ENCODE measurements at regions not wholly inside any gene's neighbourhood (a gene's known extent, or its start where the extent isn't known, plus 50 kb on each side); places are given as distances from the start of the nearest gene placed in this dataset.

DNA sequence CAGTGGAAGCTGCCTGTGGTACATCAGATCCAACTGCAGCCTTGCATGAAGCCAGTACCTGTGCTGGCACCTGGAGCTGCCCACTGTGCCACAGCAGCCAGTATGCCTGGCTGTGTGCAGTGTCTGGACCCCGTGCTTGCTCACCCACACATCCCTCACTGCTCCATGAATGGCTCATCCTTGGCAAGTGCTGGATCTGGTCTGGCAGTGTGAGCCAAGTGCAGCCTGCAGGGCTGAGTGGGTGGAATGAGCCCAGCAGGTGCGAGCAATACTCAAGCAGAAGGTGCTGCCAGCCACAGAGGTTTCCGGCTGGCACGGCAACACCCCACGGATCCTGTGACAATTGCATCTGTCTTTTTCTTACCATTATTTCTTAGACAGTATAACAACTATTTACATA lies 488.2 kb upstream of the ROBO2 start:
- TF ChIP-seq POLR2AphosphoS5 (IDR thresholded peaks at IDR 0.05; ENCODE audit: low read depth, low read length): no peak
- TF ChIP-seq, protein P1, sequence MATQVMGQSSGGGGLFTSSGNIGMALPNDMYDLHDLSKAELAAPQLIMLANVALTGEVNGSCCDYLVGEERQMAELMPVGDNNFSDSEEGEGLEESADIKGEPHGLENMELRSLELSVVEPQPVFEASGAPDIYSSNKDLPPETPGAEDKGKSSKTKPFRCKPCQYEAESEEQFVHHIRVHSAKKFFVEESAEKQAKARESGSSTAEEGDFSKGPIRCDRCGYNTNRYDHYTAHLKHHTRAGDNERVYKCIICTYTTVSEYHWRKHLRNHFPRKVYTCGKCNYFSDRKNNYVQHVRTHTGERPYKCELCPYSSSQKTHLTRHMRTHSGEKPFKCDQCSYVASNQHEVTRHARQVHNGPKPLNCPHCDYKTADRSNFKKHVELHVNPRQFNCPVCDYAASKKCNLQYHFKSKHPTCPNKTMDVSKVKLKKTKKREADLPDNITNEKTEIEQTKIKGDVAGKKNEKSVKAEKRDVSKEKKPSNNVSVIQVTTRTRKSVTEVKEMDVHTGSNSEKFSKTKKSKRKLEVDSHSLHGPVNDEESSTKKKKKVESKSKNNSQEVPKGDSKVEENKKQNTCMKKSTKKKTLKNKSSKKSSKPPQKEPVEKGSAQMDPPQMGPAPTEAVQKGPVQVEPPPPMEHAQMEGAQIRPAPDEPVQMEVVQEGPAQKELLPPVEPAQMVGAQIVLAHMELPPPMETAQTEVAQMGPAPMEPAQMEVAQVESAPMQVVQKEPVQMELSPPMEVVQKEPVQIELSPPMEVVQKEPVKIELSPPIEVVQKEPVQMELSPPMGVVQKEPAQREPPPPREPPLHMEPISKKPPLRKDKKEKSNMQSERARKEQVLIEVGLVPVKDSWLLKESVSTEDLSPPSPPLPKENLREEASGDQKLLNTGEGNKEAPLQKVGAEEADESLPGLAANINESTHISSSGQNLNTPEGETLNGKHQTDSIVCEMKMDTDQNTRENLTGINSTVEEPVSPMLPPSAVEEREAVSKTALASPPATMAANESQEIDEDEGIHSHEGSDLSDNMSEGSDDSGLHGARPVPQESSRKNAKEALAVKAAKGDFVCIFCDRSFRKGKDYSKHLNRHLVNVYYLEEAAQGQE (IDR thresholded peaks at IDR 0.05; ENCODE audit: insufficient read depth in 1 of 2, low read depth in 2 of 2, low read length in 2 of 2): no peak
